Smooth muscle cell (in vitro differentiated cells): ENCODE measurements at regions not wholly inside any gene's neighbourhood (a gene's known extent, or its start where the extent isn't known, plus 50 kb on each side); places are given as distances from the start of the nearest gene placed in this dataset.

ENCODE experiments used
- DNase-seq: peaks from one replicate; lab custom pipeline; 2025; ENCODE audit not compliant: unreplicated experiment; lab: John Stamatoyannopoulos, UW
- H2AFZ ChIP-seq: fragments of 200-600 bp; sonication (generic); 2 replicates; pipeline ENCODE4 v1.6.0; 2016; ENCODE audit warnings: antibody characterized with exemption, low read depth, mild to moderate bottlenecking
- H3F3A ChIP-seq: fragments of 200-600 bp; sonication (generic); 2 replicates; pipeline ENCODE4 v1.6.0; 2017; ENCODE audit warnings: antibody characterized with exemption, low read depth
- H3K27ac ChIP-seq: fragments of 200-600 bp; sonication (generic); 2 replicates; pipeline ENCODE4 v1.5.1; 2016; ENCODE audit warnings: low read depth, mild to moderate bottlenecking
- H3K27me3 ChIP-seq: fragments of 200-600 bp; sonication (generic); 2 replicates; pipeline ENCODE4 v1.6.1; 2016; ENCODE audit warnings: low read depth, mild to moderate bottlenecking
- H3K36me3 ChIP-seq: fragments of 200-600 bp; sonication (generic); 2 replicates; pipeline ENCODE4 v1.5.1; 2016; ENCODE audit warnings: low read depth
- H3K4me1 ChIP-seq: fragments of 200-600 bp; sonication (generic); 2 replicates; pipeline ENCODE4 v1.5.1; 2016; ENCODE audit warnings: low read depth
- H3K4me2 ChIP-seq: fragments of 200-600 bp; sonication (generic); 2 replicates; pipeline ENCODE4 v1.6.0; 2016; ENCODE audit warnings: mild to moderate bottlenecking
- H3K4me3 ChIP-seq: fragments of 200-600 bp; sonication (generic); 2 replicates; pipeline ENCODE4 v1.5.1; 2016; ENCODE audit warnings: mild to moderate bottlenecking
- H3K79me2 ChIP-seq: fragments of 200-600 bp; sonication (generic); 2 replicates; pipeline ENCODE4 v1.6.0; 2016; ENCODE audit warnings: low read depth, mild to moderate bottlenecking
- H3K9ac ChIP-seq: fragments of 200-600 bp; sonication (generic); 2 replicates; pipeline ENCODE4 v1.6.0; 2016; ENCODE audit warnings: low read depth
- H3K9me3 ChIP-seq: fragments of 200-600 bp; sonication (generic); replicated peaks from 2 replicates; pipeline ENCODE4 v1.5.1; 2016; ENCODE audit warnings: low read depth
- H4K20me1 ChIP-seq: fragments of 200-600 bp; sonication (generic); 2 replicates; pipeline ENCODE4 v1.6.0; 2016; ENCODE audit warnings: low read depth
- CTCF ChIP-seq: fragments of 200-600 bp; sonication (generic); IDR thresholded peaks from 2 replicates; pipeline ENCODE4 v1.5.1; 2017; ENCODE audit warnings: borderline replicate concordance, mild to moderate bottlenecking, antibody characterized with exemption; ENCODE audit not compliant: insufficient read depth, poor library complexity, severe bottlenecking
- WGBS: methylation state at CpG from one replicate; pipeline ENCODE4 v1.1.7; 2016; ENCODE audit warnings: low lambda C conversion rate; 5-methylcytosine and 5-hydroxymethylcytosine counted together

GRCh38 chr1:200478239-200478623 is 68.4 kb upstream of the ZNF281 start:
- H3F3A ChIP-seq: peaks cover 4% of the 10 kb centered on the region
- H2AFZ ChIP-seq: no peak overlapping the region
- H3K9me3 ChIP-seq: no peaks in the 10 kb centered on the region
- 94% methylated on average over 4 of the region's 4 CpGs for WGBS
- no peak for TF ChIP-seq CTCF
- no peak overlapping the region for H3K4me3 ChIP-seq
- H3K27ac ChIP-seq: no peak overlapping the region
- no peaks in the 10 kb centered on the region for H3K27me3 ChIP-seq
- H3K4me2 ChIP-seq: no peak overlapping the region
- H3K4me1 ChIP-seq: peaks cover 2% of the 10 kb centered on the region
- no peak for DNase-seq
- no peaks in the 10 kb centered on the region for H3K79me2 ChIP-seq
- H3K36me3 ChIP-seq: no peaks in the 10 kb centered on the region
- no peaks in the 10 kb centered on the region for H4K20me1 ChIP-seq
- no peak overlapping the region for H3K9ac ChIP-seq

- no peak for DNase-seq
- Histone ChIP-seq H3K36me3 (no peaks in the 10 kb centered on the region), H3K9ac (no peak overlapping the region), H3K4me3 (no peak overlapping the region), H3K27me3 (no peaks in the 10 kb centered on the region), H4K20me1 (no peaks in the 10 kb centered on the region), H3K4me2 (no peak overlapping the region), H3K9me3 (no peaks in the 10 kb centered on the region), H3K79me2 (no peaks in the 10 kb centered on the region), H3K27ac (no peak overlapping the region), H3K4me1 (no peaks in the 10 kb centered on the region), H3F3A (no peaks in the 10 kb centered on the region), H2AFZ (no peak overlapping the region)
- no peak for TF ChIP-seq CTCF
- WGBS: 88% methylated on average over 3 of the region's 3 CpGs
Observed at GRCh38 chr1:200474633-200475032, 64.8 kb upstream of the ZNF281 start.

GRCh38 chr1:200473698-200474371 is 64.0 kb upstream of the ZNF281 start:
- no peak overlapping the region for H3K27ac ChIP-seq
- no peaks in the 10 kb centered on the region for H3K36me3 ChIP-seq
- H3F3A ChIP-seq: no peaks in the 10 kb centered on the region
- no peaks in the 10 kb centered on the region for H3K4me1 ChIP-seq
- no peaks in the 10 kb centered on the region for H3K27me3 ChIP-seq
- no peak for DNase-seq
- no peaks in the 10 kb centered on the region for H4K20me1 ChIP-seq
- H3K9me3 ChIP-seq: no peaks in the 10 kb centered on the region
- WGBS: 85% methylated on average over 12 of the region's 12 CpGs
- H2AFZ ChIP-seq: peak overlapping the region; percentile 13
- H3K79me2 ChIP-seq: no peaks in the 10 kb centered on the region
- H3K4me3 ChIP-seq: no peak overlapping the region
- H3K9ac ChIP-seq: no peak overlapping the region
- TF ChIP-seq CTCF: no peak
- H3K4me2 ChIP-seq: no peak overlapping the region

- Histone ChIP-seq H3K4me3 (no peak overlapping the region), H3K4me1 (no peaks in the 10 kb centered on the region), H3F3A (no peaks in the 10 kb centered on the region), H3K79me2 (no peaks in the 10 kb centered on the region), H3K9ac (no peak overlapping the region), H4K20me1 (no peaks in the 10 kb centered on the region), H3K27ac (no peak overlapping the region), H3K9me3 (no peaks in the 10 kb centered on the region), H2AFZ (no peak overlapping the region), H3K27me3 (no peaks in the 10 kb centered on the region), H3K4me2 (no peak overlapping the region), H3K36me3 (no peaks in the 10 kb centered on the region)
- WGBS: 90% methylated on average over 2 of the region's 2 CpGs
- DNase-seq: no peak
- TF ChIP-seq CTCF: no peak
Observed at GRCh38 chr1:200471739-200472138, 61.9 kb upstream of the ZNF281 start.
